Naive thymus-derived CD4-positive, alpha-beta T cell (primary cell): ENCODE measurements at regions not wholly inside any gene's neighbourhood (a gene's known extent, or its start where the extent isn't known, plus 50 kb on each side); places are given as distances from the start of the nearest gene placed in this dataset.
A peak's percentile ranks its signal among the peaks of the same experiment; 100 is the strongest.
"Not testable (repeated sequence)": the region's sequence is repeated elsewhere in the genome, so short reads cannot be mapped to it uniquely, and the experiment has no call there.

Source experiments
- ATAC-seq: fragments of 150-1000 bp; cut with Tn5 transposase; 2 replicates; pipeline ENCODE4 v1.10.0; 2021; ENCODE audit warnings: mild to moderate bottlenecking, moderate library complexity
- CTCF ChIA-PET: fragments of 350-600 bp; sonication (Branson Sonifier 250); formaldehyde crosslinking; loops from one replicate; lab custom pipeline; 2021; ENCODE audit warnings: antibody characterized with exemption; lab: Charles Lee
- POLR2A ChIA-PET: fragments of 350-600 bp; sonication (Branson Sonifier 250); formaldehyde crosslinking; loops from one replicate; lab custom pipeline; 2021; ENCODE audit warnings: antibody characterized with exemption, inconsistent platforms; lab: Charles Lee
- DNase-seq, 9 donors: peaks; one replicate each; pipeline versions ENCODE4 v3.0.0 to v3.0.0-alpha.2; 2020 to 2022; ENCODE audit warnings: mixed read lengths in 1 of 9
- H3K27ac ChIP-seq: one replicate; pipeline ENCODE4 v1.7.0; 2013; ENCODE audit warnings: mild to moderate bottlenecking, low read depth, low read length, moderate library complexity
- H3K27me3 ChIP-seq, 2 donors: one replicate each; pipeline ENCODE4 v1.7.0; 2013; ENCODE audit warnings: low read length in 2 of 2, mild to moderate bottlenecking in 2 of 2, moderate library complexity in 2 of 2; ENCODE audit not compliant: control insufficient read depth in 2 of 2, insufficient read depth in 2 of 2
- H3K36me3 ChIP-seq, 3 experiments: 1 replicate in 2 of 3; 2 replicates in 1 of 3; pipeline ENCODE4 v1.7.0; 2013; ENCODE audit warnings: low read length in 3 of 3, mild to moderate bottlenecking in 3 of 3, moderate library complexity in 1 of 3; ENCODE audit not compliant: insufficient read depth in 3 of 3, control insufficient read depth in 2 of 3
- H3K4me1 ChIP-seq, 2 donors: one replicate each; pipeline ENCODE4 v1.7.0; 2013; ENCODE audit warnings: low read length in 2 of 2, mild to moderate bottlenecking in 2 of 2, moderate library complexity in 1 of 2; ENCODE audit not compliant: control insufficient read depth in 2 of 2, insufficient read depth in 2 of 2
- H3K4me3 ChIP-seq: 2 replicates; pipeline ENCODE4 v1.7.0; 2013; ENCODE audit warnings: mild to moderate bottlenecking, low read length
- H3K9me3 ChIP-seq, 3 experiments: 1 replicate in 2 of 3; 2 replicates in 1 of 3; pipeline ENCODE4 v1.7.0; 2013; ENCODE audit warnings: low read length in 3 of 3; ENCODE audit not compliant: control insufficient read depth in 2 of 3
- H3K27ac Mint-ChIP-seq, 9 donors: one replicate each; pipeline ENCODE4 v1.8.0; 2020 to 2022; ENCODE audit warnings: mixed read lengths in 9 of 9, mild to moderate bottlenecking in 8 of 9, moderate library complexity in 5 of 9, inconsistent platforms in 2 of 9
- H3K27me3 Mint-ChIP-seq, 5 donors: one replicate each; pipeline ENCODE4 v1.8.0; 2021 to 2022; ENCODE audit warnings: mixed read lengths in 5 of 5, mild to moderate bottlenecking in 1 of 5
- H3K36me3 Mint-ChIP-seq, 5 donors: one replicate each; pipeline ENCODE4 v1.8.0; 2020 to 2022; ENCODE audit warnings: mixed read lengths in 5 of 5, mild to moderate bottlenecking in 3 of 5, inconsistent platforms in 1 of 5
- H3K4me1 Mint-ChIP-seq, 7 donors: one replicate each; pipeline ENCODE4 v1.8.0; 2020 to 2022; ENCODE audit warnings: mixed read lengths in 7 of 7, mild to moderate bottlenecking in 3 of 7, inconsistent platforms in 1 of 7
- H3K4me3 Mint-ChIP-seq, 10 donors: one replicate each; pipeline ENCODE4 v1.8.0; 2020 to 2022; ENCODE audit warnings: mild to moderate bottlenecking in 10 of 10, mixed read lengths in 10 of 10, moderate library complexity in 6 of 10, inconsistent platforms in 2 of 10
- H3K9me3 Mint-ChIP-seq, 11 donors: one replicate each; pipeline ENCODE4 v1.8.0; 2020 to 2022; ENCODE audit warnings: mixed read lengths in 11 of 11, mild to moderate bottlenecking in 4 of 11, inconsistent platforms in 1 of 11, moderate library complexity in 1 of 11
- intact Hi-C, 2 donors: fragments of 100-400 bp; cut with micrococcal nuclease; formaldehyde crosslinking; loops; one replicate each; pipeline ENCODE4 v1.15.1; 2023

GRCh38 chr6:27773542-27774263 lies 138.5 kb downstream of the OR2B2 start:
- ATAC-seq, H3K9me3 ChIP-seq, H3K4me3 ChIP-seq, H3K4me3 Mint-ChIP-seq, H3K4me1 ChIP-seq, H3K27ac Mint-ChIP-seq, H3K36me3 Mint-ChIP-seq, H3K9me3 Mint-ChIP-seq, H3K27me3 ChIP-seq, H3K27ac ChIP-seq, H3K36me3 ChIP-seq, DNase-seq: not testable (repeated sequence)
- intact Hi-C loops: loop anchor here (5.0 kb wide), 3 partner anchors 309 to 909 kb away; partner anchors contain the start of gene ZNF165 (in 1 of the 2)
- ChIA-PET POLR2A (interaction anchor here (1.2 to 3.3 kb wide), 2 partner anchors 36 to 120 kb away, joined by 3 to 26 read pairs; a partner anchor contains a TSS), CTCF (interaction anchor here (0.7 to 4.8 kb wide), 10 partner anchors 15 to 651 kb away, joined by 3 to 96 read pairs (median 6); a partner anchor contains a TSS)
- peaks cover 4 to 46% (median 15%) of the 10 kb centered on the region in 5 donors for H3K27me3 Mint-ChIP-seq
- H3K4me1 Mint-ChIP-seq: peaks cover 6 to 20% (median 7%) of the 10 kb centered on the region in 7 donors

- peaks cover 6 to 20% (median 7%) of the 10 kb centered on the region in 7 donors for H3K4me1 Mint-ChIP-seq
- no peak overlapping the region for H3K4me3 ChIP-seq
- intact Hi-C loops: loop anchor here (1.0 to 5.0 kb wide), 10 partner anchors 15 to 910 kb away; partner anchors contain the start of gene ZNF165 (in 1 of the 2)
- no peak overlapping the region for H3K27ac ChIP-seq
- ATAC-seq (peak; percentile 98), DNase-seq (peak; percentile 72 to 88 (median 82))
- H3K27me3 Mint-ChIP-seq: peaks cover 1 to 35% (median 10%) of the 10 kb centered on the region in 5 donors
- no peaks in the 10 kb centered on the region for H3K9me3 Mint-ChIP-seq
- peak overlapping the region in 6 of 10 donors; percentile 14 to 59 (median 34) for H3K4me3 Mint-ChIP-seq
- no peaks in the 10 kb centered on the region for H3K36me3 ChIP-seq
- H3K4me1 ChIP-seq: peaks cover 3 to 5% of the 10 kb centered on the region in 2 donors
- no peaks in the 10 kb centered on the region for H3K36me3 Mint-ChIP-seq
- ChIA-PET CTCF (interaction anchor here (0.6 to 4.8 kb wide), 32 partner anchors 9 to 1005 kb away, joined by 3 to 96 read pairs (median 4); a partner anchor contains a TSS), POLR2A (interaction anchor here (0.9 to 3.3 kb wide), 12 partner anchors 13 to 640 kb away, joined by 3 to 26 read pairs (median 4); a partner anchor contains a TSS)
- peak overlapping the region in 2 of 9 donors; percentile 7 to 8 for H3K27ac Mint-ChIP-seq
- H3K27me3 ChIP-seq: no peaks in the 10 kb centered on the region
- no peaks in the 10 kb centered on the region for H3K9me3 ChIP-seq
Measured at GRCh38 chr6:27772261-27773001, 139.8 kb downstream of the OR2B2 start.

DNA sequence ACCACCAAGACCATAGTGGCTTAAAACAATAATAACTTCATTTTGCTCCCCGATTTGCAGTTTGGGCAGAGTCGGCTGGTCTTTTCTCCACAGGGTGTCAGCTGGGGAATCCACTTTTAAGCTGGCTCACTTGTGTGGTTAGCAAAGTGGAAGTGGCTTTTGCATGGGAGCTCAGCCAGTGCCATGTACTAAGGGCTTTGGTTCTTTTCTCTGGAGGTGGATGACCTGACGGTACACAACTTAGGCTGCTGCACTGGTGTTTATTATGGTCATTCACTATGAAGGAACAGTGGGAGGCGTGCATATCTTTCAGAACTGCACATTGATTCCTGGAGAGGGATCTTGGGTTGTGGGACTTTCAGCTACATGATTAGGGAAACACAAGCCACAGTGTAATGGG lies 141.0 kb downstream of the OR2B2 start:
- ChIA-PET POLR2A (interaction anchor here (2.0 to 3.3 kb wide), 2 partner anchors 12 to 123 kb away, joined by 5 to 26 read pairs; a partner anchor contains a TSS), CTCF (interaction anchor here (1.0 to 4.8 kb wide), 7 partner anchors 14 to 583 kb away, joined by 4 to 96 read pairs (median 4); a partner anchor contains a TSS)
- no peak for DNase-seq
- peaks cover 3 to 5% of the 10 kb centered on the region in 2 donors for H3K4me1 ChIP-seq
- H3K27me3 Mint-ChIP-seq: peaks cover 0 to 26% (median 10%) of the 10 kb centered on the region in 5 donors
- H3K36me3 ChIP-seq: no peaks in the 10 kb centered on the region
- H3K4me3 Mint-ChIP-seq: no peak overlapping the region
- no peak for ATAC-seq
- H3K4me1 Mint-ChIP-seq: peaks cover 6 to 18% (median 7%) of the 10 kb centered on the region in 7 donors
- H3K36me3 Mint-ChIP-seq: no peaks in the 10 kb centered on the region
- H3K27me3 ChIP-seq: no peaks in the 10 kb centered on the region
- H3K9me3 ChIP-seq: no peaks in the 10 kb centered on the region
- intact Hi-C loops: loop anchor here (5.0 kb wide), 3 partner anchors 311 to 911 kb away; partner anchors contain the start of gene ZNF165 (in 1 of the 2)
- no peak overlapping the region for H3K4me3 ChIP-seq
- H3K9me3 Mint-ChIP-seq: no peaks in the 10 kb centered on the region
- peak overlapping the region in 1 of 9 donors; percentile 73 for H3K27ac Mint-ChIP-seq
- no peak overlapping the region for H3K27ac ChIP-seq

DNA sequence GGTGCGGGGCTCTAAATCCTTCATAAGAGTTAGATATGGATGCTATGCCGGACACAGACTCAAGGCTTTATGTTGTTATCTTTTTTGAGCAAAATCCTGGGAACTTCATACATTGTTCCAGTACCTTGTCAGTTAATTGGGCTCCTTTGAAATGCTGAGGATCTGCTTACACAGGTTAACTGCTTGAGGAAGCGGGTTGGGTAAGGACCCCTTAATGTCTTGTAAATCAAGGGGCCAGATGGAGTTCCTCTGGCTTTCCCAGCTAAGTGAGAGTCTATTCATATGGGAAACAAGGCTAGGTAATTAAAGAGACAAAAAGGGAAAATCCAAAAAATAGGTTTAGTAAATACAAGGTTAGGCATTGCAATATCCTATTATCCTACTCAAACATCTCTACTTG lies 141.5 kb downstream of the OR2B2 start:
- intact Hi-C loops: loop anchor here (5.0 kb wide), 3 partner anchors 312 to 912 kb away; partner anchors contain the start of gene ZNF165 (in 1 of the 2)
- H3K4me1 Mint-ChIP-seq: peaks cover 6 to 18% (median 7%) of the 10 kb centered on the region in 7 donors
- H3K27ac Mint-ChIP-seq: no peak overlapping the region
- POLR2A ChIA-PET: interaction anchor here (0.7 to 3.3 kb wide), 2 partner anchors 123 to 1185 kb away, joined by 3 to 26 read pairs; a partner anchor contains a TSS
- H3K27me3 Mint-ChIP-seq: peaks cover 0 to 24% (median 9%) of the 10 kb centered on the region in 5 donors
- Histone ChIP-seq H3K4me3 (no peak overlapping the region), H3K9me3 (no peaks in the 10 kb centered on the region), H3K4me1 (peaks cover 3 to 5% of the 10 kb centered on the region in 2 donors), H3K27me3 (no peaks in the 10 kb centered on the region), H3K27ac (no peak overlapping the region), H3K36me3 (no peaks in the 10 kb centered on the region)
- H3K36me3 Mint-ChIP-seq: no peaks in the 10 kb centered on the region
- DNase-seq (no peak), ATAC-seq (no peak)
- CTCF ChIA-PET: interaction anchor here (1.0 to 4.8 kb wide), 4 partner anchors 14 to 124 kb away, joined by 4 to 96 read pairs (median 36); a partner anchor contains a TSS
- no peaks in the 10 kb centered on the region for H3K9me3 Mint-ChIP-seq
- no peak overlapping the region for H3K4me3 Mint-ChIP-seq

- Mint-ChIP-seq H3K27ac (peak overlapping the region in 1 of 9 donors; percentile 59), H3K4me1 (peaks cover 5 to 18% (median 6%) of the 10 kb centered on the region in 7 donors), H3K27me3 (peaks cover 0 to 17% (median 6%) of the 10 kb centered on the region in 5 donors), H3K9me3 (no peaks in the 10 kb centered on the region), H3K4me3 (no peak overlapping the region), H3K36me3 (no peaks in the 10 kb centered on the region)
- ATAC-seq (no peak), DNase-seq (no peak)
- ChIA-PET CTCF (interaction anchor here (0.5 to 1.1 kb wide), 4 partner anchors 10 to 126 kb away, joined by 3 to 4 read pairs (median 3); no protein-coding TSS in a partner anchor), POLR2A (interaction anchor here (0.6 to 1.2 kb wide), 3 partner anchors 55 to 1168 kb away, joined by 3 to 4 read pairs (median 3); a partner anchor contains a TSS)
- H3K4me3 ChIP-seq: no peak overlapping the region
- H3K27me3 ChIP-seq: no peaks in the 10 kb centered on the region
- H3K36me3 ChIP-seq: no peaks in the 10 kb centered on the region
- no peaks in the 10 kb centered on the region for H3K9me3 ChIP-seq
- H3K27ac ChIP-seq: no peak overlapping the region
- intact Hi-C loops: no loop called here
- H3K4me1 ChIP-seq: peaks cover 3 to 5% of the 10 kb centered on the region in 2 donors
Measured at GRCh38 chr6:27768556-27768955, 143.6 kb downstream of the OR2B2 start.

GRCh38 chr6:27767851-27768250 lies 144.3 kb downstream of the OR2B2 start:
- Mint-ChIP-seq H3K9me3 (peaks cover 0 to 2% (median 0%) of the 10 kb centered on the region in 11 donors), H3K36me3 (no peaks in the 10 kb centered on the region), H3K27ac (peak overlapping the region in 1 of 9 donors; percentile 59), H3K4me3 (no peak overlapping the region), H3K27me3 (peaks cover 0 to 17% (median 6%) of the 10 kb centered on the region in 5 donors), H3K4me1 (peaks cover 5 to 16% (median 6%) of the 10 kb centered on the region in 7 donors)
- POLR2A ChIA-PET: no interaction called here
- intact Hi-C loops: no loop called here
- Histone ChIP-seq H3K4me1 (peaks cover 3 to 5% of the 10 kb centered on the region in 2 donors), H3K4me3 (no peak overlapping the region), H3K27me3 (no peaks in the 10 kb centered on the region), H3K36me3 (no peaks in the 10 kb centered on the region), H3K9me3 (no peaks in the 10 kb centered on the region), H3K27ac (no peak overlapping the region)
- ATAC-seq: no peak
- CTCF ChIA-PET: interaction anchor here (0.9 to 1.1 kb wide), 2 partner anchors 9 to 127 kb away, joined by 3 read pairs; no protein-coding TSS in a partner anchor
- no peak for DNase-seq
